HepG2 (cell line): ENCODE measurements at regions not wholly inside any gene's neighbourhood (a gene's known extent, or its start where the extent isn't known, plus 50 kb on each side); places are given as distances from the start of the nearest gene placed in this dataset.
"Not testable (repeated sequence)": the region's sequence is repeated elsewhere in the genome, so short reads cannot be mapped to it uniquely, and the experiment has no call there.

Experiments used
- ATAC-seq: fragments of 200-7000 bp; cut with Tn5 transposase; 3 replicates; pipeline ENCODE4 v1.9.1; 2020; ENCODE audit warnings: mild to moderate bottlenecking, moderate library complexity
- BruUV-seq: library from RNA; stranded (reverse); fragments of 400-500 nt; replicated peaks from 2 replicates; lab custom pipeline; 2021; lab: Mats Ljungman, UMichigan
- CTCF ChIA-PET: fragments of 300-600 bp; formaldehyde crosslinking; extraction: SDS; loops from one replicate; lab custom pipeline; 2021; ENCODE audit warnings: low total read pairs, inconsistent platforms, low intra/inter-chr PET ratio; lab: Yijun Ruan, JAX
- POLR2A ChIA-PET: fragments of 350-600 bp; sonication (Branson Sonifier 250); formaldehyde crosslinking; loops from one replicate; lab custom pipeline; 2020; ENCODE audit warnings: antibody characterized with exemption, inconsistent platforms; lab: Yijun Ruan, JAX
- DNase-seq: peaks from one replicate; pipeline ENCODE4 v3.0.0-alpha.2; 2015; ENCODE audit warnings: low spot score
- FAIRE-seq: peaks from 3 replicates; lab custom pipeline; 2011; peaks lifted over from hg19 to GRCh38; lab: Jason Lieb, UNC
- H2AFZ ChIP-seq: one replicate; pipeline ENCODE4 v1.6.1; 2011; ENCODE audit warnings: low read length, inconsistent platforms
- H3K27ac ChIP-seq: fragments of 300-600 bp; 3 replicates; pipeline ENCODE4 v1.8.0; 2011; ENCODE audit warnings: mixed run types, mild to moderate bottlenecking, mixed read lengths, low read length, inconsistent platforms; ENCODE audit not compliant: insufficient read depth; ENCODE audit errors: extremely low read length
- H3K27me3 ChIP-seq, 2 experiments: fragments of 200-600 bp in 1 of 2; 2 replicates in 1 of 2; 3 replicates in 1 of 2; pipeline versions ENCODE4 v1.6.0 to v1.8.0; 2011; ENCODE audit warnings: low read length in 2 of 2, mild to moderate bottlenecking in 2 of 2, moderate library complexity in 2 of 2, inconsistent platforms in 1 of 2; ENCODE audit not compliant: insufficient read depth in 2 of 2, control insufficient read depth in 1 of 2
- H3K36me3 ChIP-seq, 2 experiments: fragments of 200-600 bp in 1 of 2; replicated peaks in 1 of 2; 2 replicates in 1 of 2; 3 replicates in 1 of 2; pipeline versions ENCODE4 v1.5.1 to v1.8.0; 2011; ENCODE audit warnings: low read length in 2 of 2, inconsistent platforms in 1 of 2; ENCODE audit not compliant: insufficient read depth in 2 of 2, control insufficient read depth in 1 of 2
- H3K4me1 ChIP-seq: 2 replicates; pipeline ENCODE4 v1.5.1; 2012; ENCODE audit warnings: low read length, inconsistent platforms; ENCODE audit not compliant: insufficient read depth
- H3K4me2 ChIP-seq: 2 replicates; pipeline ENCODE4 v1.6.0; 2011; ENCODE audit warnings: low read depth, low read length, inconsistent platforms
- H3K4me3 ChIP-seq, 3 experiments: fragments of 200-600 bp in 1 of 3; sonication (generic), shearing (Covaris generic) in 1 of 3; replicated peaks in 1 of 3; 2 replicates each; pipeline ENCODE4 v1.5.1; 2011 to 2016; ENCODE audit warnings: low read length in 3 of 3, inconsistent platforms in 2 of 3, low read depth in 2 of 3, mild to moderate bottlenecking in 2 of 3, control low read depth in 1 of 3, mixed read lengths in 1 of 3; ENCODE audit not compliant: insufficient read depth in 1 of 3
- H3K79me2 ChIP-seq: one replicate; pipeline ENCODE4 v1.6.1; 2011; ENCODE audit warnings: low read length, inconsistent platforms; ENCODE audit not compliant: insufficient read depth
- H3K9ac ChIP-seq: 2 replicates; pipeline ENCODE4 v1.6.0; 2011; ENCODE audit warnings: mild to moderate bottlenecking, low read depth, low read length, inconsistent platforms; ENCODE audit not compliant: insufficient read depth
- H3K9me3 ChIP-seq: 2 replicates; pipeline ENCODE4 v1.5.1; 2012; ENCODE audit warnings: mild to moderate bottlenecking, low read length
- H4K20me1 ChIP-seq: 2 replicates; pipeline ENCODE4 v1.6.0; 2011; ENCODE audit warnings: inconsistent platforms, mild to moderate bottlenecking, low read length, moderate library complexity; ENCODE audit not compliant: insufficient read depth
- AGO1 ChIP-seq: fragments of 200-400 bp; formaldehyde crosslinking; IDR thresholded peaks from 2 replicates; pipeline ENCODE4 v1.6.1; 2017; ENCODE audit warnings: mild to moderate bottlenecking, low read depth, low read length, moderate library complexity; ENCODE audit not compliant: poor library complexity, severe bottlenecking
- FOXJ3 ChIP-seq: sonication (generic); formaldehyde crosslinking; IDR thresholded peaks from 2 replicates; pipeline ENCODE4 v1.4.0; 2020; ENCODE audit warnings: missing genetic modification reagents, mild to moderate bottlenecking, borderline replicate concordance
- NR2F6 ChIP-seq, 2 experiments: IDR thresholded peaks; 2 replicates each; pipeline ENCODE4 v1.6.1; 2016; ENCODE audit warnings: antibody characterized with exemption in 1 of 2, mild to moderate bottlenecking in 1 of 2
- TBL1XR1 ChIP-seq: fragments of 150-350 bp; IDR thresholded peaks from 2 replicates; pipeline ENCODE4 v1.6.1; 2014; ENCODE audit warnings: borderline replicate concordance, low read length; ENCODE audit not compliant: partially characterized antibody
- ZMAT5 ChIP-seq: sonication (generic); formaldehyde crosslinking; IDR thresholded peaks from 2 replicates; pipeline ENCODE4 v1.5.0; 2020; ENCODE audit warnings: mild to moderate bottlenecking, low read depth, missing genetic modification reagents, borderline replicate concordance
- ZNF713 ChIP-seq: sonication (generic); formaldehyde crosslinking; IDR thresholded peaks from 2 replicates; pipeline ENCODE4 v1.4.0; 2020; ENCODE audit warnings: mild to moderate bottlenecking, missing genetic modification reagents
- ZNF792 ChIP-seq: IDR thresholded peaks from 2 replicates; pipeline ENCODE4 v1.6.1; 2016
- ZNF839 ChIP-seq: sonication (generic); formaldehyde crosslinking; IDR thresholded peaks from 2 replicates; pipeline ENCODE4 v1.4.0; 2020; ENCODE audit warnings: missing genetic modification reagents, mild to moderate bottlenecking, borderline replicate concordance
- WGBS: methylation state at CpG from one replicate; pipeline ENCODE4 v1.1.6; 2017; ENCODE audit warnings: low lambda C conversion rate; 5-methylcytosine and 5-hydroxymethylcytosine counted together
- in situ Hi-C: cut with HindIII; loops from 2 replicates; pipeline ENCODE4 v1.10.0; 2017; ENCODE audit warnings: low pct_unique_long_range_greater_than_20kb; ENCODE audit not compliant: extremely low pct_ligation_motif_present
- intact Hi-C: fragments of 100-400 bp; cut with micrococcal nuclease; formaldehyde crosslinking; loops from one replicate; pipeline ENCODE4 v1.10.0; 2022; ENCODE audit not compliant: unreplicated experiment
- TF ChIP-seq, protein P1 (sequence below): sonication (generic); formaldehyde crosslinking; IDR thresholded peaks from 2 replicates; pipeline ENCODE4 v1.4.0; 2020; ENCODE audit warnings: mild to moderate bottlenecking, missing genetic modification reagents

- TF ChIP-seq AGO1: no peak
- no peak for TF ChIP-seq NR2F6 (IDR thresholded peaks at IDR 0.05)
- no peak for TF ChIP-seq NR2F6 (CRISPR knock-in tag; IDR thresholded peaks at IDR 0.05)
- no peak for TF ChIP-seq ZNF792 (CRISPR knock-in tag)
- TF ChIP-seq ZMAT5 (CRISPR knock-in tag): no peak
- TF ChIP-seq TBL1XR1: no peak
Measured at GRCh38 chr9:106179191-106179590, 484.9 kb downstream of the TMEM38B start (continued).

GRCh38 chr9:106203815-106204516, 509.6 kb downstream of the TMEM38B start:
- ATAC-seq, H3K4me2 ChIP-seq, H3K36me3 ChIP-seq, H3K79me2 ChIP-seq, H3K9ac ChIP-seq, H3K27me3 ChIP-seq, CTCF ChIA-PET, POLR2A ChIA-PET, H4K20me1 ChIP-seq, DNase-seq, H3K4me1 ChIP-seq, H3K4me3 ChIP-seq, H2AFZ ChIP-seq, FAIRE-seq, H3K9me3 ChIP-seq, in situ Hi-C loops, H3K27ac ChIP-seq, BruUV-seq, intact Hi-C loops: not testable (repeated sequence)
- WGBS: 15% methylated on average over 4 of the region's 8 CpGs

DNA sequence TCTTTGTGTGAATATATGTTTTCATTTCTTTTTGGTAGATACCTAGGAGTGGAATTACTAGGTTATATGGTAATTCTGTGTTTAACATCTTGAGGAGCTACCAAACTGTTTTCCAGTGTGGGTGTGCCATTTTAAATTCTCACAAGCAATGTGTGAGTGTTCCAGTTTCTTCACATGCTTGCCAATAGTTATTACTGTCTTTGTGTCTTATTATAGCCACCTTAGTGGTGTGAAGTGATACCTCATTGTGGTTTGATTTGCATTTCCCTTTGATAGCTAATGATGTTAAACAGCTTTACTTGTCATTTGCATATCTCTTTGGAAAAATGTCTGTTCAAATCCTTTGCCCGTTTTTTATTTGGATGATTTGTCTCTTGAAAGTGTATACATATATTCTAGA, 513.0 kb downstream of the TMEM38B start:
- 5% methylated on average over 1 of the region's 1 CpG for WGBS
- no TSS peak for BruUV-seq

More for the DNA sequence above, 513.0 kb downstream of the TMEM38B start:
- H3K4me1 ChIP-seq: no peaks in the 10 kb centered on the region
- H3K9ac ChIP-seq: no peak overlapping the region
- no peak overlapping the region for H3K4me3 ChIP-seq
- CTCF ChIA-PET: no interaction called here
- H3K36me3 ChIP-seq: no peaks in the 10 kb centered on the region
- POLR2A ChIA-PET: no interaction called here
- ATAC-seq (no peak), FAIRE-seq (no peak), DNase-seq (no peak)
- no peaks in the 10 kb centered on the region for H3K79me2 ChIP-seq
- H3K4me2 ChIP-seq: no peak overlapping the region
- no peaks in the 10 kb centered on the region for H4K20me1 ChIP-seq
- H2AFZ ChIP-seq: no peak overlapping the region
- no peak overlapping the region for H3K27ac ChIP-seq
- no peaks in the 10 kb centered on the region for H3K9me3 ChIP-seq
- TF ChIP-seq ZNF839 (CRISPR knock-in tag): no peak
- TF ChIP-seq FOXJ3 (CRISPR knock-in tag): no peak
- no peak for TF ChIP-seq ZNF713 (CRISPR knock-in tag)
- TF ChIP-seq, protein P1, sequence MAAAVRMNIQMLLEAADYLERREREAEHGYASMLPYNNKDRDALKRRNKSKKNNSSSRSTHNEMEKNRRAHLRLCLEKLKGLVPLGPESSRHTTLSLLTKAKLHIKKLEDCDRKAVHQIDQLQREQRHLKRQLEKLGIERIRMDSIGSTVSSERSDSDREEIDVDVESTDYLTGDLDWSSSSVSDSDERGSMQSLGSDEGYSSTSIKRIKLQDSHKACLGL (CRISPR knock-in tag): no peak
- H3K27me3 ChIP-seq: no peaks in the 10 kb centered on the region
- intact Hi-C loops: no loop called here
- in situ Hi-C loops: no loop called here
